Left colon (tissue), 2 donors: ENCODE measurements at regions not wholly inside any gene's neighbourhood (a gene's known extent, or its start where the extent isn't known, plus 50 kb on each side); places are given as distances from the start of the nearest gene placed in this dataset.

Source experiments
- ATAC-seq: fragments of 200-7000 bp; cut with Tn5 transposase; one replicate; pipeline ENCODE4 v1.9.1; 2020; ENCODE audit warnings: mild to moderate bottlenecking, moderate library complexity
- DNase-seq, 2 donors: peaks; one replicate each; pipeline ENCODE4 v3.0.0-alpha.2; 2020
- intact Hi-C, 2 donors: fragments of 100-400 bp; cut with DNase I in 1 of 2; cut with micrococcal nuclease in 1 of 2; formaldehyde crosslinking; loops; one replicate each; pipeline versions ENCODE4 v1.11.2 to v1.14.0; 2022; cut with DNase I, micrococcal nuclease
- donor health status: DM: no; HTN: no; CAD: no.
- donor health status: DM: yes; HTN: yes; CAD: no.

DNA sequence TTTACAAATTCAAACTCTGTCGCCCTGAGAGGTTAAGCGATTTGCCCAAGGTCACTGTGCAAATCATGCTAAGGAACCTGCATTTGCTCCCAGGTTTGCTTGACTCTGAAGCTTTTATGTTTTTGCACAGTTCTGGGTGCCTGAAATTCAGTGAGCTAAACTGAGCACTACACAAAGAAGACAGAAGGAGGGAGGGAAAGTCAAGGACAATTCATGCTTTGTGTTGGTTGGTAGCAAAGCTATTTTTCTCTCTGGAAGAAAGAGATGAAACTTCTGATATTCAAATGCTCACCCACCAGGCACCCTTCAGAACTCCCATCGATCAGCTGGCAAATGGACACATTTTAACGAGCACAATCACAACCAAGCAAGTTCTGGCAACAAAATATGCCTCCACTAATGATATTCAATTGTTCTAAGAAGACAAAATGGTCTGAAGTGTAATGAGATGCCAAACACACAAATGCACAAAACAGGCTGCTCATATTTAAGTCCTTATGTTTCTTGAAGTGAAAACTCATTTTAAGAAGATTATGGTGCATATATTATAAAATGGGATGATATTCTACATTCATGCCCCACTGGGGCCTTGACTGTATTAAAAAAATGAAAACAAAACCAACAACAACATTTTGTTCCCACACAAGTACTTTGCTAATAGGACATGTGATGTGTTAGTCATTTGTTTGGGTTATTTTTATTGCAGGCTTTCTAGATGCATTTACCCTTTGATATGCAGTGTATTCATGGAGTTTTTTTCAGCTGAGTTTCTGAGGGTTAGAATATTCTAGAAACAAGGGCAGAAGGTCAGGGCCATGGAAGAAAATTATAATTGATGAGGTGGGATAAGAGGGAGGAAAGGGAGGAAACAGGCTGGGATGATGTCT, 445.6 kb upstream of the CELF4 start:
- DNase-seq, result no peak
- ATAC-seq, result no peak
- intact Hi-C loops, result no loop called here

- no peak for ATAC-seq
- no peak for DNase-seq
- intact Hi-C loops, result no loop called here
These were observed 444.4 kb upstream of the CELF4 start for GRCh38 chr18:38010037-38010436.

DNA sequence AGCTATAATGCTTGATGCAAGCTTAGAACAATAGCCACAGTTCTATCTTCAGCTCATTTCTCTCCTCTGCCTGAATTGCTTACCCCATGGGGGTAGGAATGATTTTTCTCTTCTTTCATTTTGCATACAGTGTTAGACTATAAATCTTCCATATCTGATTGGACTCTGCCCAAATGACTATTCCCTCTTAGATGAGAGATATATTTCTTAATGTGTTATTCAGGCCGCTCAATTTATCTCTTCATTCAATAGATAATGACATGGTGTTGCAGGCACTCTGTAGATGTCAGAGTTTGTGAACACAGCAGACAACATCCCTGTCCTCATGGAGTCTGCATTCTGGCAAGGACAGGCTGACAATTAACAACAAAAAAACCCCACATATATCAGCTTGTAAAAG, 443.7 kb upstream of the CELF4 start:
- intact Hi-C loops, result no loop called here
- no peak for ATAC-seq
- DNase-seq, result no peak

- DNase-seq, result no peak
- no peak for ATAC-seq
- intact Hi-C loops, result no loop called here
These were observed 442.2 kb upstream of the CELF4 start for GRCh38 chr18:38007676-38008330.

DNA sequence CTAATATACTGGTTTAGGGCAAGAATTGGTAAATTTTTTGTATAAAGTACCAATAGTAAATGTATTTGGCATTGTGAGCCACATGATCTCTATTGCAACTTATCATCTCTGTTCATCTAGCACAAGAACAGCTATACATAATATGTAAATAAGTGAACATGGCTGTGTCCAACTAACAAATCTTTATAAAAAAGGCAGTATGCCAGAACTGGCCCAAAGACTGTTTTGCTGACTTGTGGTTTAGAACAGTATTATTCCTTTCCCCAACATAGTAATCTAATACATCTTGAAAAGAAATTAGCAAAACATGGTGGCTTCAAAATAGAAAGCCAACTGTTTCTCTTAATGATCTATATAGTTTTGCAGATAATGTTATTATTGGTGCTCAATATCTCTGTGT, 441.4 kb upstream of the CELF4 start:
- intact Hi-C loops, result no loop called here
- no peak for DNase-seq
- no peak for ATAC-seq

DNA sequence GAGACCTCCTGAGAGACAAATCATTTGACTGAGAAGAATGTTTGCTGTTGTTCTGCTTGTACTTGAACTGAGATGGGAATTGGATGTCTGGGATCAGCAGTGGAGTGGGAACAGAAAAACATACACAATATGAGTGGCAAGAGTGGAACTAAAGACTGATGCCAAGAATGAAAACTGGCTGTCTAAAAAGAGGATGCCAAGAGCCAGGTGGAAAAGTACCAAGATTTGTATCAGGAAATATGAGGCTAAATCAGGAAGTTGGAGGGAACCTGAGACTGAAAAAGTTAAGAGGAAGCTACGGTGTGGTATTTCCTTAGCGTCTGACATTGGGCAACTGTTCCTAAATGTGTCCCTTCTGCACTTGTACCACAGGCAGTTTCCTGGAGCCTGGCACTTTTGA, 440.9 kb upstream of the CELF4 start:
- ATAC-seq (no peak), DNase-seq (no peak)
- intact Hi-C loops, result no loop called here

DNA sequence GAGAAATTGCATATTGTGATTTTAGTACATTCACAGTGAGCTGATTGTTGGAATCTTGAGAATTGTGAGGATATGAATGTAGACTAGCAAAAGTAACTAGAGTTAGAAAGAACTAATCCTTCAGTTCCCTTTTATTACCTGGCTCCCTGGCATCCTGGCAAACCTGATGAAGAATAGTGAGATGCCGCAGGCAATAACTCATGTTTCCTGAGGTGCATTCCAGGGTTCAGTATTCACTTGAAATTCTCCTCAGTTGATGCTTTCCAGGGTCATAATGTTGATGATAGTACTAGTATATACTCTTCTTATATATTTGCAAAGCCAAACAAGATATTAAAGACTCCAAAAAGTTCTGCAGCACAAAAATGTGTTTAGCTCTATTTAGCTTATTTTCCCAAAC, 432.1 kb upstream of the CELF4 start:
- DNase-seq, result no peak
- no peak for ATAC-seq
- intact Hi-C loops, result no loop called here

DNA sequence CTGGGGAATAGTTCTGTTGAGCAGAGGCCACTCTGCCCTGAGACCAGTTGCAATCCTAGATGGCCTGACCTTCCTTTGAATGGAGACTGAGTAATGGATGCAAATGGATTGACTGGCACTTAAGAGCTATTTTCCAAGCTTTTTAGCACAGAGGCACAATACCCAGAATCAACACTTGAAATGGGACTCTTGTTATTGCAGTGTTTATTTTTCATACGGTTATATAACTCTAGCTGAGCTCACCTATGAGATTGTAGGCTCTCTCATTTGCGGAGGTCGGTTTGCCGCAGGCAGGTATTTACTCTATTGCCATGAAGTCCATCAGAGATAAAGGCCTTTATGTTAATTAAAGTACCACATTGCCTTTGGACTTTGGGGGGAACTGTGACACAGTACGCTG, 422.3 kb upstream of the CELF4 start:
- no peak for ATAC-seq
- DNase-seq, result no peak
- intact Hi-C loops, result no loop called here

GRCh38 chr18:37986665-37987064, 421.1 kb upstream of the CELF4 start:
- no peak for DNase-seq
- intact Hi-C loops, result no loop called here
- ATAC-seq, result no peak

- DNase-seq, result no peak
- intact Hi-C loops, result no loop called here
- no peak for ATAC-seq
These were observed 419.5 kb upstream of the CELF4 start for GRCh38 chr18:37985126-37985525.

DNA sequence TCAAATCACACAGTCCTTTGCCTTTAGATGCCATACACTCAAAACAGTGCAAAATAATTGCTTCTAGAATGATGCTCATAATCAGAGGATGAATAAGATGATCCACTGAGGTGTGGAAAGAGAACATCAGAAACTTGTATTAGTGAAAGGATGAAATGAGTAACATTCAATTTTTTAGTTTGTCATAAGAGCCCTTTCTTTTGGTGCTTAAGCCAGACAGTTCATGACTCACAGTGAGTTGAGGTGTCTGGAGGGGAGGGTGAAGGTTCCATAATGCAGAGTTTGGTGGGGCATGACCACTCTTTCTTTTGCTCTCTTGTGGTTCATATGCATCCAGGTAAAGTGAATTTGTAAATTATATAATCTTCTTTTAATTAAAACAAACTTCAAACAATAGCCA, 415.0 kb upstream of the CELF4 start:
- DNase-seq, result no peak
- intact Hi-C loops, result no loop called here
- ATAC-seq, result no peak

- intact Hi-C loops, result no loop called here
- DNase-seq (no peak), ATAC-seq (no peak)
These were observed 409.8 kb upstream of the CELF4 start for GRCh38 chr18:37975446-37975845.

DNA sequence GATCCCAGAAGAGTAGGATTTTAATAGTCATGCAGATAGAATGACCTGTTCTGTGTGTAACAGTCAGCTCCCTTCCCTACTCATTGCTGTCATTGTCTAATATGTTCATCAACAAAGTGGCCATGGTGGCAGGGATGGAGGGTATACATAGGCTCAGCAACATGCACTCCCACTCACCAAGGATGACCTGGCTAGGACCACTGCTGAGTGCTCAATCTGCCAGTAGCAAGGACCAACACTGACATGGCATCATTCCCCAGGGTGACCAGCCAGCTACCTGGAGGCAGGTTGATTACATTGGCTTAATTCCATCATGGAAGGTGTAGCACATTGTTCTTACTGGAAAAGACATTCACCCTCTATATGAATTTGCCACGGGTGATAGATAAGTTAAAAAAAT, 401.7 kb upstream of the CELF4 start:
- intact Hi-C loops, result no loop called here
- ATAC-seq (no peak), DNase-seq (no peak)

- DNase-seq (no peak), ATAC-seq (no peak)
- intact Hi-C loops, result no loop called here
These were observed 400.0 kb upstream of the CELF4 start for GRCh38 chr18:37965572-37965970.

GRCh38 chr18:37964885-37965571, 399.4 kb upstream of the CELF4 start:
- intact Hi-C loops, result no loop called here
- no peak for ATAC-seq
- no peak for DNase-seq

DNA sequence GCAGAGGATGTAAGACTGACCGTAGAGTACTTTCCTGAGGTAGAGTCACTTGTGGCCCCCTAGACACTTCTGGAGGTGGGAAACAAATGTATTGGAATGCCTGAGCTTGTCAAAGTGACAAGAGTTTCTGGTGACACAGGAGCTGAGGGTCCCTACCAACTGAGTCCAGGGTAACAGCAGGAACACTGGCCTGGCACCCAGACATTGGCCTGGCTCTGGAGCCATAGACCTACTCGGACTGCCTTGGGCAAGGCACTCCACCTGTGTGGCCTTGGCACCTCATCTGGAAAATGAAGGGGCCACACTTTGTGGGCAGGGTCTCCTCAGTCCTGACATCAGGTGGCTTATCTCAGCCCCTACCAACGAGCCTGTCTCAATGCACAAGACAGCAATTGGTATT, 398.2 kb upstream of the CELF4 start:
- ATAC-seq (no peak), DNase-seq (no peak)
- intact Hi-C loops, result no loop called here

DNA sequence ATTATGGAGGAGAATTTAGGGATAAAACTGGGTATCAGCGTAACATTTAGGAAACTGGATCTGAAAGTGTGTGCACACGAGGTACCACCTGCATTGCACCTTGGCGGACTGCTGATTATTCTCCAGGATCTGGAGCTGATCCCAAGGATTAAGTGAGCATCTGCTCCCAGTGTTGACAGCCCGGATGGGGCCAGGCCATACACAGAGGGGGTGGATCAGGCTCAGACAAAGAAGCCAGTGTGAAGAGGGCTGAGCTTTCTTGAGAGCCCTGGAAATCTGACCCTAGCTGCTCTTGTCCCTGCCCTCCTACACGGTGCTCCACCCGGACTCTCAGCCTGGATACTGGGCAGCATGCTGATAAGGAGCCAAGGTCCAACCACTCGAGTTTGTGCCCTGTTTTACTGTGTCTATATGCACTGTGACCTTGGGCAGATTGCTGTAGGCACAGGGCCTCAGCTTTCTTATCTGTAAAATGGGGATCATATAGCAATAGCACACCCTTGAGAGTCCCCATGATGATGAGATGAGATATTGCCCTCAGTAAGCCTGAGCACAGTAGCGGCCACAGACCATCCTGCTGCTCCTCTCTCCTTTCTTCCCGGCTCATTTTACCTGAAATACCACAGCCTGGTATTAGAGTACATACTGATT, 396.8 kb upstream of the CELF4 start:
- intact Hi-C loops, result no loop called here
- no peak for ATAC-seq
- DNase-seq, result no peak

GRCh38 chr18:37958499-37958898, 392.9 kb upstream of the CELF4 start:
- intact Hi-C loops, result no loop called here
- no peak for DNase-seq

DNA sequence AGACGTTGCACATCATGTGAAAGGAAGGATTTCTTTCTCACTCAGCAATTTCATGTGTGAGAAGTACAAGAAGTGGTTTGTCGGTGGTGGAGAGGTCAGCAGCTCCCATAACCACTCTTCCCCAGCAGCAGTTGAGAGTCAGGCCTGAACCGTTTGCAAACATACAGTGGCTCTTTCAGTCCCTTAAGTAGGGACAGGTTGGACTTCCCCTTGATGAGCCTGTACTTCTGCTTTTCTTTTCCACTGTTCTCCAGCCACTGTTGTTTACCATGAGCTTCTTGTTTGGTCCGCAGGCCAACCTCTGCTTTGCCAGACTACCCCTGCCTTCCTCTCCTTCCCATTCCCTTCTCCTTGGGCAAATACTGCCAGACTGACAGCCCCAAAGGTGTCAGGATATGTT, 391.3 kb upstream of the CELF4 start:
- DNase-seq (no peak), ATAC-seq (no peak)
- intact Hi-C loops, result no loop called here

More at GRCh38 chr18:37958499-37958898, 392.9 kb upstream of the CELF4 start:
- no peak for ATAC-seq

DNA sequence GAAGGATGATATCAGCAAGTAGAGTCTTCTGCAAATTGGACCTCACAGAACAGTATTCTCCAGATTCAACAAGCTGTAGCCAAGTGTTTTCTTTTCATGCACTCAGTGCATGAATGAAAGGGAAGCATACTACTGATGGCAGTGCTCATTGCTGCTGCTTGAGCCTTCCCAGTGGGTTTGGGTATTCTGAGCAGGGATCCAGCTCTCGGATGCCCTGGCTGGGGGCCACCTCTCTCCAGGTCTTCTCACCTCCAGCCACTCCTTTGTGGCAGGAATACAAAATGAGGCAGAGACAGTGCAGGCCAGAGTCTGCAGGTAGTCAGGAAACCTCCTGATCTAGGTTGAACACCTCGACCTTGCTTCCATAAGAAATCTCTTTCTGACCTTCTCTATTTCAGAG, 390.4 kb upstream of the CELF4 start:
- DNase-seq (no peak), ATAC-seq (no peak)
- intact Hi-C loops, result no loop called here
